Liver (tissue), 7 donors: ENCODE measurements at regions not wholly inside any gene's neighbourhood (a gene's known extent, or its start where the extent isn't known, plus 50 kb on each side); places are given as distances from the start of the nearest gene placed in this dataset.

Experiments
- DNase-seq: peaks from one replicate; pipeline ENCODE4 v3.0.0-alpha.2; 2017; ENCODE audit warnings: low spot score
- H3K27ac ChIP-seq, 2 donors: one replicate each; pipeline ENCODE4 v1.7.0; 2013; ENCODE audit warnings: inconsistent platforms in 2 of 2, low read length in 2 of 2, control low read depth in 1 of 2, low read depth in 1 of 2, mild to moderate bottlenecking in 1 of 2
- H3K27me3 ChIP-seq, 4 donors: one replicate each; pipeline versions ENCODE4 v1.6.1 to v1.7.0; 2013; ENCODE audit warnings: low read length in 3 of 4, inconsistent platforms in 1 of 4, mild to moderate bottlenecking in 1 of 4, moderate library complexity in 1 of 4; ENCODE audit not compliant: control insufficient read depth in 4 of 4, insufficient read depth in 4 of 4
- H3K36me3 ChIP-seq, 4 donors: one replicate each; pipeline versions ENCODE4 v1.6.1 to v1.7.0; 2013; ENCODE audit warnings: low read length in 3 of 4, mild to moderate bottlenecking in 3 of 4, low read depth in 1 of 4, moderate library complexity in 1 of 4; ENCODE audit not compliant: control insufficient read depth in 4 of 4, insufficient read depth in 3 of 4
- H3K4me1 ChIP-seq, 4 donors: one replicate each; pipeline versions ENCODE4 v1.6.1 to v1.7.0; 2013; ENCODE audit warnings: low read length in 3 of 4, mild to moderate bottlenecking in 3 of 4, moderate library complexity in 1 of 4; ENCODE audit not compliant: control insufficient read depth in 4 of 4, insufficient read depth in 4 of 4
- H3K4me3 ChIP-seq, 3 donors: one replicate each; pipeline versions ENCODE4 v1.6.1 to v1.7.0; 2013; ENCODE audit warnings: low read length in 3 of 3, control low read depth in 1 of 3, low read depth in 1 of 3, mild to moderate bottlenecking in 1 of 3
- H3K9ac ChIP-seq, 2 donors: one replicate each; pipeline ENCODE4 v1.7.0; 2013; ENCODE audit warnings: low read length in 2 of 2, mild to moderate bottlenecking in 2 of 2, moderate library complexity in 2 of 2, control low read depth in 1 of 2, low read depth in 1 of 2
- H3K9me3 ChIP-seq, 4 donors: one replicate each; pipeline versions ENCODE4 v1.6.1 to v1.7.0; 2013; ENCODE audit warnings: low read length in 3 of 4; ENCODE audit not compliant: control insufficient read depth in 4 of 4
- FOXA1 ChIP-seq: IDR thresholded peaks from 2 replicates; pipeline ENCODE4 v1.6.1; 2016; ENCODE audit warnings: antibody characterized with exemption
- FOXA2 ChIP-seq: IDR thresholded peaks from 2 replicates; pipeline ENCODE4 v1.6.1; 2016; ENCODE audit warnings: antibody characterized with exemption
- GABPA ChIP-seq, 2 donors: IDR thresholded peaks in 1 of 2; conservative IDR thresholded peaks in 1 of 2; 2 replicates each; pipeline ENCODE4 v1.6.1; 2016; ENCODE audit warnings: antibody characterized with exemption in 2 of 2, mild to moderate bottlenecking in 1 of 2, moderate library complexity in 1 of 2
- HNF4A ChIP-seq, 2 donors: conservative IDR thresholded peaks; 2 replicates each; pipeline ENCODE4 v1.6.1; 2016; ENCODE audit warnings: antibody characterized with exemption in 2 of 2, mild to moderate bottlenecking in 2 of 2
- HNF4G ChIP-seq: IDR thresholded peaks from 2 replicates; pipeline ENCODE4 v1.6.1; 2016; ENCODE audit warnings: antibody characterized with exemption
- JUND ChIP-seq, 2 donors: IDR thresholded peaks; 2 replicates each; pipeline ENCODE4 v1.6.1; 2016; ENCODE audit warnings: antibody characterized with exemption in 2 of 2
- NR2F2 ChIP-seq: IDR thresholded peaks from 2 replicates; pipeline ENCODE4 v1.6.1; 2016; ENCODE audit warnings: antibody characterized with exemption
- SP1 ChIP-seq: IDR thresholded peaks from 2 replicates; pipeline ENCODE4 v1.6.1; 2018; ENCODE audit warnings: antibody characterized with exemption, mild to moderate bottlenecking
- YY1 ChIP-seq: IDR thresholded peaks from 2 replicates; pipeline ENCODE4 v1.6.1; 2016; ENCODE audit warnings: antibody characterized with exemption, mild to moderate bottlenecking
- WGBS: extraction: QIAGEN DNeasy Blood & Tissue Kit; methylation state at CpG from one replicate; pipeline ENCODE4 v1.1.7; 2013; 5-methylcytosine and 5-hydroxymethylcytosine counted together
- TF ChIP-seq, protein P1 (sequence below): IDR thresholded peaks from 2 replicates; pipeline ENCODE4 v1.6.1; 2016; ENCODE audit warnings: antibody characterized with exemption
- TF ChIP-seq, protein P2 (sequence below): IDR thresholded peaks from 2 replicates; pipeline ENCODE4 v1.6.1; 2016; ENCODE audit warnings: antibody characterized with exemption, mild to moderate bottlenecking
- donor health status: healthy.
- donor health status: healthy.
- donor health status: healthy.
- donor health status: healthy.

DNA sequence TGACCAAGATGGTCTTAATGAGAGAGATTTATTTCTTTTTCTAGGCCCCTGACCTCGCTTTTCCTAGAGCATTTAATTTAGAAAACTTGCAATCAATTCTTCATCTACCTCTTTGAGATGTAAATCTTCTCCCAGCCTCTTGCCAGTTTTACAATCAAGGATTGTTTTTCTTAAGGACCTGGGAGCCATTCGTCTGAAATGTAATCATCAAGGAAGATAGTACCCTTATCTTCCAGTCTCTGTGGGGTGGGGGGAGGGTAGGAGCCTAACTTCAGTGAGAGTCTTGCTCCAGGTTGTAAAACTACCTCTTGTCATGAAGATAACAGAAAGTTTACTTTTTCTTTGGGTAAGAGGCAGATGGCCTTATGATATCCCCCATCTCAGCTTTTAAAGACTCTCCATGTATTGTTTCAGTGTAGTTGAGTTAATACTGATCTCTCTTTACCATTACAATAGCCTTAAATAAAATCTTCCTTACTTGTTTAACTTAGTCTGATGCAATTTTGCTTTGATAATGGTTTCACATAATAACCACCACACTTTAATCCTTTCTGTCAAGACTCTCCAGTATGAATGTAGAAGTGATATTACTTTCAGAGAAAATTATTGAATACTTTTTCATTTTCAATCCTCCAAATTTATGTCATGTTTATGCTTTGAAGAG is 110.2 kb upstream of the CPHXL start:
- WGBS, result 45% methylated on average over 2 of the region's 2 CpGs

DNA sequence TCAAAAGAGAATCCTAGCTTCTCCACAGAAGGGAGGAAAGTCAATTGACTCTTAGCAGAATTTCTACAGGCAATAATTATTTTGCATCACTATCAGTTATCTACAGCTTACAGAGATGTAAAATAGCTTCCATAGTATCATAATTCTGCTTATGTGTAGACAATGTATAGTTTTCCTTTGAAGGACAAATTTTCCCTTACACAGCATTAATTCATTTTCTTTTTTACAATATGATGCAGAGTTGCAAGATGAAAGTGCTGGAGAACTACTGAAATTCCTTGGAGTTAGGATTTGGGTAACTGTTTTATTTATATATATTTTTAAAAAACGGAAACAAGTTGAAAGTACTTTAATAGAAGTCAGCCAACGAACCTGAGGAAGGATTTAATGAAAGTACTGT is 111.0 kb upstream of the CPHXL start:
- peaks cover 0 to 5% (median 0%) of the 10 kb centered on the region in 4 donors for H3K27me3 ChIP-seq

More for the DNA sequence above, 110.2 kb upstream of the CPHXL start:
- DNase-seq, result no peak
- Histone ChIP-seq H3K4me1 (no peaks in the 10 kb centered on the region), H3K9ac (no peak overlapping the region), H3K27me3 (peaks cover 0 to 5% (median 0%) of the 10 kb centered on the region in 4 donors), H3K27ac (no peak overlapping the region), H3K36me3 (no peaks in the 10 kb centered on the region), H3K4me3 (no peak overlapping the region), H3K9me3 (peaks cover 0 to 5% (median 2%) of the 10 kb centered on the region in 4 donors)
- TF ChIP-seq JUND (IDR thresholded peaks at IDR 0.05), result no peak

DNA sequence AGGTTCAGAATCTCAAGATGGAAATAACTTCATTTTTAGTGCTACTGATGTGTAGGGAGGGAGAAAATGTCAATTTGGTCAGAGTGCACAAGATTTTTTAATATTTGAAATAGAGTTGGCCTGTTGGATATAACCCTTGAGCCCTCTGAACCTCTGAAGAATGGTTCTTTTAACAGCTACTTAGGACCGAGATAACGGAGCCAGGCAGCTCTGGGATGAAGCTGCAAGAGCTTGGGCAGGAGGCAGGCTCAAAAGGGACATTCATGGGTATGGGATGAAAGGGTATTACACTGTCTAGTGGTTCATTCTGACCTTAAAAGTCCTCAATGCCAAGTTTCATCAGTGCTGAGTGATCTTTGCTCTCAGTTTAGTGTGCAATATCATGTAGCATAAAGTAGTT is 111.4 kb upstream of the CPHXL start:
- Histone ChIP-seq H3K27ac (no peak overlapping the region), H3K9me3 (peaks cover 0 to 5% (median 2%) of the 10 kb centered on the region in 4 donors), H3K27me3 (peaks cover 0 to 5% (median 0%) of the 10 kb centered on the region in 4 donors), H3K36me3 (no peaks in the 10 kb centered on the region), H3K4me1 (no peaks in the 10 kb centered on the region), H3K4me3 (no peak overlapping the region), H3K9ac (no peak overlapping the region)
- no peak for TF ChIP-seq FOXA1
- no peak for TF ChIP-seq FOXA2
- TF ChIP-seq SP1, result no peak
- no peak for TF ChIP-seq HNF4A (conservative IDR thresholded peaks at IDR 0.05)
- TF ChIP-seq HNF4G, result no peak
- no peak for DNase-seq
- 48% methylated on average over 2 of the region's 2 CpGs for WGBS

More for the DNA sequence above, 111.0 kb upstream of the CPHXL start:
- Histone ChIP-seq H3K36me3 (no peaks in the 10 kb centered on the region), H3K4me3 (no peak overlapping the region), H3K4me1 (no peaks in the 10 kb centered on the region), H3K27ac (no peak overlapping the region), H3K9ac (no peak overlapping the region), H3K9me3 (peaks cover 0 to 5% (median 2%) of the 10 kb centered on the region in 4 donors)
- TF ChIP-seq YY1 (no peak), GABPA (IDR thresholded peaks at IDR 0.05 in 1 of 2, conservative IDR thresholded peaks at IDR 0.05 in 1 of 2) (no peak), NR2F2 (no peak), HNF4G (no peak)
- TF ChIP-seq, protein P1, sequence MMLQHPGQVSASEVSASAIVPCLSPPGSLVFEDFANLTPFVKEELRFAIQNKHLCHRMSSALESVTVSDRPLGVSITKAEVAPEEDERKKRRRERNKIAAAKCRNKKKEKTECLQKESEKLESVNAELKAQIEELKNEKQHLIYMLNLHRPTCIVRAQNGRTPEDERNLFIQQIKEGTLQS, result no peak
- TF ChIP-seq, protein P2, sequence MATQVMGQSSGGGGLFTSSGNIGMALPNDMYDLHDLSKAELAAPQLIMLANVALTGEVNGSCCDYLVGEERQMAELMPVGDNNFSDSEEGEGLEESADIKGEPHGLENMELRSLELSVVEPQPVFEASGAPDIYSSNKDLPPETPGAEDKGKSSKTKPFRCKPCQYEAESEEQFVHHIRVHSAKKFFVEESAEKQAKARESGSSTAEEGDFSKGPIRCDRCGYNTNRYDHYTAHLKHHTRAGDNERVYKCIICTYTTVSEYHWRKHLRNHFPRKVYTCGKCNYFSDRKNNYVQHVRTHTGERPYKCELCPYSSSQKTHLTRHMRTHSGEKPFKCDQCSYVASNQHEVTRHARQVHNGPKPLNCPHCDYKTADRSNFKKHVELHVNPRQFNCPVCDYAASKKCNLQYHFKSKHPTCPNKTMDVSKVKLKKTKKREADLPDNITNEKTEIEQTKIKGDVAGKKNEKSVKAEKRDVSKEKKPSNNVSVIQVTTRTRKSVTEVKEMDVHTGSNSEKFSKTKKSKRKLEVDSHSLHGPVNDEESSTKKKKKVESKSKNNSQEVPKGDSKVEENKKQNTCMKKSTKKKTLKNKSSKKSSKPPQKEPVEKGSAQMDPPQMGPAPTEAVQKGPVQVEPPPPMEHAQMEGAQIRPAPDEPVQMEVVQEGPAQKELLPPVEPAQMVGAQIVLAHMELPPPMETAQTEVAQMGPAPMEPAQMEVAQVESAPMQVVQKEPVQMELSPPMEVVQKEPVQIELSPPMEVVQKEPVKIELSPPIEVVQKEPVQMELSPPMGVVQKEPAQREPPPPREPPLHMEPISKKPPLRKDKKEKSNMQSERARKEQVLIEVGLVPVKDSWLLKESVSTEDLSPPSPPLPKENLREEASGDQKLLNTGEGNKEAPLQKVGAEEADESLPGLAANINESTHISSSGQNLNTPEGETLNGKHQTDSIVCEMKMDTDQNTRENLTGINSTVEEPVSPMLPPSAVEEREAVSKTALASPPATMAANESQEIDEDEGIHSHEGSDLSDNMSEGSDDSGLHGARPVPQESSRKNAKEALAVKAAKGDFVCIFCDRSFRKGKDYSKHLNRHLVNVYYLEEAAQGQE, result no peak
- 52% methylated on average over 2 of the region's 2 CpGs for WGBS
- DNase-seq, result no peak
